ENCODE measurements at regions not wholly inside any gene's neighbourhood (a gene's known extent, or its start where the extent isn't known, plus 50 kb on each side); places are given as distances from the start of the nearest gene placed in this dataset.

- ATAC-seq (no peak), DNase-seq (no peak)
- intact Hi-C loops (cut with DNase I, micrococcal nuclease): no loop called here
These were observed 739.2 kb downstream of the KCTD8 start for GRCh38 chr4:43709443-43709842.

GRCh38 chr4:43716721-43717395 is 731.8 kb downstream of the KCTD8 start:
- DNase-seq (no peak), ATAC-seq (no peak)
- intact Hi-C loops (cut with DNase I, micrococcal nuclease): no loop called here

GRCh38 chr4:43718369-43718768 is 730.2 kb downstream of the KCTD8 start:
- no peak for ATAC-seq
- intact Hi-C loops (cut with DNase I, micrococcal nuclease): no loop called here
- no peak for DNase-seq

DNA sequence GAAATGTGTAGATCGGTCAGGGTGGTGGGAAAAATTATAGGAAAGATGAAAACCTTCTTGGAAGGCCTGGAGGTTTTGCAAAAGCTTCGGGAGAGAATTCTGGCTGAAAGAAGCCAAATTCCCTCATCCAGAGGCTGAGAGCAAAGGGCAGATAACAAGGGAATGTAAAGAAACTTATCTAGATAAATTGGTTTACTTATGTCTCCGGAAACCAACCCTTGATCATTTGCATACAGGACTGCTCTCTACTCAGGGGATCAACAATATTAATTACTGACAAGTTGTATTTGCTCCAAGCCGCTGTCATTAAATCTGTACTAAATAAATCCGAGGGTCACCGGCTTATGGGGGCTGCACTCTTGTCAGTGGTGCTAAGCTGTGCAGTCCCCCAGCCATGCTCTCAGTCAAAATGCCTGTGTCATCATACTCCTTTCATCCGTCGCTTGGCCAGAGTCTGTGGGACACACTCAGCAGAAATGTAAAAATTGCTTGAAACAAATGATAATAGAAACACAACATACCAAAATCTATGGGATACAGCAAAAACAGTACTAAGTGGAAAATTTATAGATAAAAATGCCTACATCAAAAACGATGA is 715.7 kb downstream of the KCTD8 start:
- no peak for ATAC-seq
- intact Hi-C loops (cut with DNase I, micrococcal nuclease): no loop called here
- DNase-seq: no peak

- no peak for DNase-seq
- ATAC-seq: no peak
These were observed 706.5 kb downstream of the KCTD8 start for GRCh38 chr4:43742083-43742482.

GRCh38 chr4:43754566-43754965 is 694.0 kb downstream of the KCTD8 start:
- no peak for ATAC-seq
- DNase-seq: no peak
- intact Hi-C loops (cut with DNase I, micrococcal nuclease): no loop called here

More at GRCh38 chr4:43742083-43742482, 706.5 kb downstream of the KCTD8 start:
- intact Hi-C loops (cut with DNase I, micrococcal nuclease): no loop called here

DNA sequence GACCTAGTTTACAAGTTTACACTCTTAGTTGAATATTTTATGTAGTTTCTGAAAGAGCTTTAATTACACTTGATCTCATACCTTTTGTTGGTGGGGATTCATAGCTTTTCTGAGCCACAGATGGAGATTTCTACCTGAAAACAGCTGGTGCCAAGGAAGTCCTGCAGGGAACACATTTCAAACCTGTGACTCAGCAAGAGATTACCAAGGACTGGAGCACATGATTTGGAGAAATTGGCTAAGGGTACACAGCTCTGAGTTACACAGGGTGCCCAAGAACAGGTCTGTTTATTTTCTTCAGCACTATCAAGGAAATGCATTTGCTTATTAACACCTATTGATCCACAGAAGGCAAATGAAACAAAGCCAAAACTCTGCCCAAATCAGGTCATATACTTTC is 691.5 kb downstream of the KCTD8 start:
- intact Hi-C loops (cut with DNase I, micrococcal nuclease): no loop called here
- ATAC-seq (no peak), DNase-seq (no peak)

- DNase-seq (no peak), ATAC-seq (no peak)
- intact Hi-C loops (cut with DNase I, micrococcal nuclease): no loop called here
These were observed 689.8 kb downstream of the KCTD8 start for GRCh38 chr4:43758836-43759235.

- DNase-seq: no peak
- no peak for ATAC-seq
- intact Hi-C loops (cut with DNase I, micrococcal nuclease): no loop called here
These were observed 685.5 kb downstream of the KCTD8 start for GRCh38 chr4:43763029-43763610.

DNA sequence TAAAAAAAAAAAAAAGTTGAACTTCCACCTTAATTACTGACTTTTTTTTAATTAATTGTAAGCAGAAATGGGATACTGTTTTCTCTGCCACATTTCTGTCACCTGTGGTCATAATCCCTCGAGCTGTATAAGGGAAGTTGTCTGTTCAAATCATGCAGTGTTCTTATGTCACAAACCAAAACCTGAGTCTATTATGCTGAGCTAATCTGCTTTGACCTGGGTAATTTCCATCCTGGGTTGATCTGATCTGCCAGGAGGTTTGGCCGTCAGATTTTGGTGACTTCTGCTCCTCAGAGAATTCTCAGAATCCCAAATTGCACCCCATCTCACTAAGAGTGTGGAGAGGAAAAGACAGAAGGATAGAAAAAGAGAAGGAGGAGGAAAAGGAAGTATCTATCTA is 683.1 kb downstream of the KCTD8 start:
- DNase-seq: no peak
- intact Hi-C loops (cut with DNase I, micrococcal nuclease): no loop called here
- ATAC-seq: no peak

- ATAC-seq: no peak
- no peak for DNase-seq
- intact Hi-C loops (cut with DNase I, micrococcal nuclease): no loop called here
These were observed 682.0 kb downstream of the KCTD8 start for GRCh38 chr4:43766648-43767047.

GRCh38 chr4:43776371-43776770 is 672.2 kb downstream of the KCTD8 start:
- DNase-seq (no peak), ATAC-seq (no peak)
- intact Hi-C loops (cut with DNase I, micrococcal nuclease): no loop called here

GRCh38 chr4:43778187-43778915 is 670.3 kb downstream of the KCTD8 start:
- ATAC-seq (no peak), DNase-seq (no peak)
- intact Hi-C loops (cut with DNase I, micrococcal nuclease): no loop called here

DNA sequence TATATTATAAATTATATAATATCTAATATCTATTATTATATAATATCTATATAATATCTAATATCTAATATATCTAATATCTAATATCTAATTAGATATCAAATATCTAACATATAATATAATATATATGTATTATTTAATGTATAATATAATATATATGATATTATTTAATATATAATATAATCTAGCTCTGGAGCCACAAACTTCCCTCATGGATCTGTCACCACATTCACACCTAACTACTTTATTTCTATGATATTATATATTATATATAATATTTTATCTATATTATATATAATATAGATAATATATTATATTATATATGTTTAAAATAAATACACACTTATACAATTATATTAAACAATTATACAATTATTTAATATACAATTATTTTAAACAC is 667.5 kb downstream of the KCTD8 start:
- intact Hi-C loops (cut with DNase I, micrococcal nuclease): no loop called here

GRCh38 chr4:43782391-43782790 is 666.2 kb downstream of the KCTD8 start:
- no peak for ATAC-seq
- intact Hi-C loops (cut with DNase I, micrococcal nuclease): no loop called here
- DNase-seq: no peak

More for the DNA sequence above, 667.5 kb downstream of the KCTD8 start:
- DNase-seq (no peak), ATAC-seq (no peak)

DNA sequence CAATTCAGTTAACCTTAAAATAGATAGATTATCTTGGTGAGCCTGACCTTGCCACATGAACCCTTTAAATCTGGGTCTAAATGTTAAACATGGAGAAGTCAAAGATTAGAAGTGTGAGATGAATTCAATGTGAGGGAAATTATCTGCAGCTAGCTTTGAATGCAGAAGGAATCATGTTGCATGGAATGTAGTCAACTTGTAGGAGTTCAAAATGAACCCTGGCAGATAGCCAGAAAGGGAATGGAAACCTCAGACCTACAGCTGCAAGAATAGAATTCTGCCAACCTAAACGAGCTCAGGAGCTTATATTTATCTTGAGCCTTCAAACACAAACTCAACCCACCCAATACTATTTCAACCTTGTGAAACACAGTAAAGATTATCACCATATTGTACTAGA is 632.5 kb downstream of the KCTD8 start:
- ATAC-seq (no peak), DNase-seq (no peak)
- intact Hi-C loops (cut with DNase I, micrococcal nuclease): no loop called here

- DNase-seq: no peak
- intact Hi-C loops (cut with DNase I, micrococcal nuclease): no loop called here
- no peak for ATAC-seq
These were observed 626.0 kb downstream of the KCTD8 start for GRCh38 chr4:43822621-43823020.

- ATAC-seq (no peak), DNase-seq (no peak)
- intact Hi-C loops (cut with DNase I, micrococcal nuclease): no loop called here
These were observed 612.7 kb downstream of the KCTD8 start for GRCh38 chr4:43835869-43836268.

GRCh38 chr4:43837171-43837570 is 611.4 kb downstream of the KCTD8 start:
- no peak for ATAC-seq
- DNase-seq: no peak
- intact Hi-C loops (cut with DNase I, micrococcal nuclease): no loop called here

- intact Hi-C loops (cut with DNase I, micrococcal nuclease): no loop called here
- ATAC-seq: no peak
These were observed 611.0 kb downstream of the KCTD8 start for GRCh38 chr4:43837604-43838003.

More at GRCh38 chr4:43837604-43838003, 611.0 kb downstream of the KCTD8 start:
- DNase-seq: no peak
